SK-N-SH (cell line): ENCODE measurements at regions not wholly inside any gene's neighbourhood (a gene's known extent, or its start where the extent isn't known, plus 50 kb on each side); places are given as distances from the start of the nearest gene placed in this dataset.

Experiments
- CTCF ChIA-PET: fragments of 300-600, 350-600 bp; formaldehyde crosslinking; extraction: SDS; loops from one replicate; lab custom pipeline; 2021; lab: Yijun Ruan, JAX
- POLR2A ChIA-PET: fragments of 350-600 bp; sonication (Branson Sonifier 250); formaldehyde crosslinking; extraction: SDS; loops from one replicate; lab custom pipeline; 2020; ENCODE audit warnings: antibody characterized with exemption, inconsistent platforms; lab: Yijun Ruan, JAX
- DNase-seq: peaks from one replicate; pipeline ENCODE4 v3.0.0; 2012
- H2AFZ ChIP-seq: fragments of 200-600 bp; sonication (generic); 2 replicates; pipeline ENCODE4 v1.8.1; 2016; ENCODE audit warnings: antibody characterized with exemption, mild to moderate bottlenecking, low read depth
- H3F3A ChIP-seq: fragments of 200-600 bp; sonication (generic); replicated peaks from 2 replicates; pipeline ENCODE3; 2016; ENCODE audit warnings: antibody characterized with exemption, mild to moderate bottlenecking; ENCODE audit not compliant: insufficient read depth
- H3K27ac ChIP-seq, 2 experiments: fragments of 200-500 bp in 1 of 2; fragments of 200-600 bp in 1 of 2; sonication (Bioruptor generic) in 1 of 2; sonication (generic), shearing (Covaris generic) in 1 of 2; 2 replicates each; pipeline versions ENCODE4 v1.5.1 to v1.6.1; 2014 to 2016; ENCODE audit warnings: low read depth in 2 of 2, inconsistent platforms in 1 of 2, low read length in 1 of 2, mild to moderate bottlenecking in 1 of 2, mixed read lengths in 1 of 2
- H3K27me3 ChIP-seq: fragments of 200-600 bp; sonication (generic), shearing (Covaris generic); 2 replicates; pipeline ENCODE4 v1.6.1; 2016; ENCODE audit warnings: mixed run types; ENCODE audit not compliant: insufficient read depth
- H3K36me3 ChIP-seq, 2 experiments: fragments of 200-500 bp in 1 of 2; fragments of 200-600 bp in 1 of 2; sonication (Bioruptor generic) in 1 of 2; sonication (generic) in 1 of 2; replicated peaks in 1 of 2; 2 replicates each; pipeline versions ENCODE3 to v1.5.1; 2014 to 2016; ENCODE audit warnings: low read length in 1 of 2, mild to moderate bottlenecking in 1 of 2; ENCODE audit not compliant: insufficient read depth in 2 of 2, control insufficient read depth in 1 of 2
- H3K4me1 ChIP-seq, 2 experiments: fragments of 200-500 bp in 1 of 2; fragments of 200-600 bp in 1 of 2; sonication (Bioruptor generic) in 1 of 2; sonication (generic), shearing (Covaris generic) in 1 of 2; 2 replicates each; pipeline versions ENCODE4 v1.5.1 to v1.6.1; 2014 to 2016; ENCODE audit warnings: low read depth in 1 of 2, low read length in 1 of 2, mixed run types in 1 of 2; ENCODE audit not compliant: insufficient read depth in 2 of 2, control insufficient read depth in 1 of 2
- H3K4me2 ChIP-seq: fragments of 200-600 bp; sonication (generic), shearing (Covaris generic); 2 replicates; pipeline ENCODE4 v1.6.1; 2017; ENCODE audit warnings: mixed run types
- H3K4me3 ChIP-seq, 2 experiments: fragments of 200-500 bp in 1 of 2; fragments of 200-600 bp in 1 of 2; sonication (Bioruptor generic) in 1 of 2; sonication (generic), shearing (Covaris generic) in 1 of 2; 2 replicates each; pipeline versions ENCODE4 v1.5.1 to v1.8.1; 2014 to 2016; ENCODE audit warnings: low read depth in 2 of 2, inconsistent platforms in 1 of 2, low read length in 1 of 2, mild to moderate bottlenecking in 1 of 2, mixed read lengths in 1 of 2, moderate library complexity in 1 of 2
- H3K79me2 ChIP-seq: fragments of 200-600 bp; sonication (generic); 2 replicates; pipeline ENCODE4 v1.8.1; 2017; ENCODE audit warnings: mild to moderate bottlenecking; ENCODE audit not compliant: insufficient read depth
- H3K9ac ChIP-seq: fragments of 200-600 bp; sonication (generic); 2 replicates; pipeline ENCODE4 v1.6.1; 2017; ENCODE audit warnings: mixed run types
- H3K9me2 ChIP-seq: fragments of 200-600 bp; sonication (generic); 2 replicates; pipeline ENCODE4 v1.6.1; 2017; ENCODE audit warnings: mixed run types
- H3K9me3 ChIP-seq: fragments of 200-600 bp; sonication (generic); 2 replicates; pipeline ENCODE4 v1.6.1; 2017; ENCODE audit warnings: mixed run types, mild to moderate bottlenecking, moderate library complexity
- H4K20me1 ChIP-seq: fragments of 200-600 bp; sonication (generic); 2 replicates; pipeline ENCODE4 v1.6.1; 2017; ENCODE audit warnings: mild to moderate bottlenecking, mixed run types; ENCODE audit not compliant: insufficient read depth
- GABPA ChIP-seq: IDR thresholded peaks from 2 replicates; pipeline ENCODE4 v1.4.0; 2012; ENCODE audit warnings: low read depth, mild to moderate bottlenecking
- MAX ChIP-seq: IDR thresholded peaks from 2 replicates; pipeline ENCODE4 v1.4.0; 2012; ENCODE audit warnings: low read depth
- MEF2A ChIP-seq: IDR thresholded peaks from 2 replicates; pipeline ENCODE4 v1.4.0; 2012; ENCODE audit warnings: low read depth, borderline replicate concordance
- REST ChIP-seq: IDR thresholded peaks from 2 replicates; pipeline ENCODE4 v1.6.1; 2012; ENCODE audit warnings: mild to moderate bottlenecking, low read depth, low read length, moderate library complexity
- TAF1 ChIP-seq: IDR thresholded peaks from 2 replicates; pipeline ENCODE4 v1.6.1; 2012; ENCODE audit warnings: low read depth, mild to moderate bottlenecking, low read length, moderate library complexity, borderline replicate concordance
- USF1 ChIP-seq: IDR thresholded peaks from 2 replicates; pipeline ENCODE4 v1.4.0; 2012; ENCODE audit warnings: low read depth, borderline replicate concordance
- WGBS: methylation state at CpG from one replicate; pipeline ENCODE4 v1.1.6; 2017; ENCODE audit warnings: low lambda C conversion rate; 5-methylcytosine and 5-hydroxymethylcytosine counted together

- no peak for TF ChIP-seq MAX
These were observed 195.7 kb upstream of the CELF2 start (continued) for GRCh38 chr10:10821926-10822325.

GRCh38 chr10:10824591-10825148 lies 193.0 kb upstream of the CELF2 start:
- Histone ChIP-seq H3F3A (no peaks in the 10 kb centered on the region), H3K9me3 (0 out of 2 replicates have a peak, but pooled peaks cover 2% of the 10 kb centered on the region), H3K9ac (no peak overlapping the region), H3K36me3 (no peaks in the 10 kb centered on the region), H4K20me1 (no peaks in the 10 kb centered on the region), H3K27me3 (no peaks in the 10 kb centered on the region), H2AFZ (no peak overlapping the region), H3K9me2 (no peaks in the 10 kb centered on the region), H3K4me3 (no peak overlapping the region), H3K4me1 (no peaks in the 10 kb centered on the region), H3K27ac (no peak overlapping the region), H3K4me2 (no peak overlapping the region), H3K79me2 (no peaks in the 10 kb centered on the region)
- 62% methylated on average over 8 of the region's 8 CpGs for WGBS
- DNase-seq: no peak
- ChIA-PET CTCF (no interaction called here), POLR2A (no interaction called here)
- TF ChIP-seq MEF2A (no peak), REST (no peak), TAF1 (no peak)

- TF ChIP-seq USF1 (no peak), GABPA (no peak)
- Histone ChIP-seq H3K9me3 (0 out of 2 replicates have a peak, but pooled peaks cover 2% of the 10 kb centered on the region), H3F3A (no peaks in the 10 kb centered on the region), H3K9me2 (no peaks in the 10 kb centered on the region), H3K4me1 (no peaks in the 10 kb centered on the region), H3K27ac (no peak overlapping the region), H4K20me1 (no peaks in the 10 kb centered on the region), H3K9ac (no peak overlapping the region), H3K36me3 (no peaks in the 10 kb centered on the region), H3K27me3 (no peaks in the 10 kb centered on the region), H3K79me2 (no peaks in the 10 kb centered on the region), H3K4me3 (no peak overlapping the region), H2AFZ (no peak overlapping the region), H3K4me2 (no peak overlapping the region)
- DNase-seq: no peak
- 8% methylated on average over 1 of the region's 1 CpG for WGBS
- ChIA-PET POLR2A (no interaction called here), CTCF (no interaction called here)
These were observed 191.5 kb upstream of the CELF2 start for GRCh38 chr10:10826125-10826524.
